ENCODE measurements at regions not wholly inside any gene's neighbourhood (a gene's known extent, or its start where the extent isn't known, plus 50 kb on each side); places are given as distances from the start of the nearest gene placed in this dataset.

GRCh38 chr3:152185891-152186630, 82.7 kb upstream of the MBNL1 start:
- TF ChIP-seq CTCF (IDR thresholded peaks at IDR 0.05; ENCODE audit: borderline replicate concordance, insufficient read depth, low read depth, low read length), result no peak

GRCh38 chr3:152190636-152191183, 78.0 kb upstream of the MBNL1 start:
- no peak overlapping the region for H3K4me3 ChIP-seq (ENCODE audit: low read depth, low read length)
- TF ChIP-seq CTCF (IDR thresholded peaks at IDR 0.05; ENCODE audit: borderline replicate concordance, insufficient read depth, low read depth, low read length), result no peak

More at GRCh38 chr3:152185891-152186630, 82.7 kb upstream of the MBNL1 start:
- H3K4me3 ChIP-seq (ENCODE audit: low read depth, low read length), result no peak overlapping the region

- TF ChIP-seq CTCF (IDR thresholded peaks at IDR 0.05; ENCODE audit: borderline replicate concordance, insufficient read depth, low read depth, low read length), result no peak
- no peak overlapping the region for H3K4me3 ChIP-seq (ENCODE audit: low read depth, low read length)
Observed at GRCh38 chr3:152192050-152192449, 76.7 kb upstream of the MBNL1 start.

GRCh38 chr3:152192936-152193672, 75.6 kb upstream of the MBNL1 start:
- no peak overlapping the region for H3K4me3 ChIP-seq (ENCODE audit: low read depth, low read length)
- TF ChIP-seq CTCF (IDR thresholded peaks at IDR 0.05; ENCODE audit: borderline replicate concordance, insufficient read depth, low read depth, low read length), result no peak

GRCh38 chr3:152193673-152194267, 75.0 kb upstream of the MBNL1 start:
- no peak for TF ChIP-seq CTCF (IDR thresholded peaks at IDR 0.05; ENCODE audit: borderline replicate concordance, insufficient read depth, low read depth, low read length)
- no peak overlapping the region for H3K4me3 ChIP-seq (ENCODE audit: low read depth, low read length)

- H3K4me3 ChIP-seq (ENCODE audit: low read depth, low read length), result no peak overlapping the region
- no peak for TF ChIP-seq CTCF (IDR thresholded peaks at IDR 0.05; ENCODE audit: borderline replicate concordance, insufficient read depth, low read depth, low read length)
Observed at GRCh38 chr3:152195206-152195605, 73.5 kb upstream of the MBNL1 start.
